ENCODE measurements at regions not wholly inside any gene's neighbourhood (a gene's known extent, or its start where the extent isn't known, plus 50 kb on each side); places are given as distances from the start of the nearest gene placed in this dataset.
"Not testable (repeated sequence)": the region's sequence is repeated elsewhere in the genome, so short reads cannot be mapped to it uniquely, and the experiment has no call there.

DNA sequence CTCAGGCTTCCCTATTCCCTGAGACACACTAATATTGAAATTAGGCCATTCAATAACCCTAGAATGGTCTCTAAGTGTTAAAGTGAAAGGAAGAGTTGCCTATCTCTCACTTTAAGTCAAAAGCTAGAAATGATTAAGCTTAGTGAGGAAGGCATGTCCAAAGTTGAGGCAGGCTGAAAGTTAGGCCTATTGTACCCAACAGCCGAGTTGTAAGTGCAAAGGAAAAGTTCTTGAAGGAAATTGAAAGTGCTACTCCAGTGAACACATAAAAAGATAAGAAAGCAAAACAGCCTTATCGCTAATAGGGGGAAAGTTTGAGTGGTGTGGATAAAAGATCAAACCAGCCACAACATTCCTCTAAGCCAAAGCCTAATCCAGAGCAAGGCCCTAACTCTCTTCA is 117.9 kb upstream of the SPATA12 start:
- H3K9ac ChIP-seq, result no peak overlapping the region
- peaks cover 23% of the 10 kb centered on the region for H3K9me3 ChIP-seq
- no peak overlapping the region for H3K27ac ChIP-seq
- H3K27me3 ChIP-seq, result no peaks in the 10 kb centered on the region
- H3K4me3 ChIP-seq, result no peak overlapping the region
- peak overlapping the region; percentile 43; the same call in 1 of the 2 replicates for H3K4me2 ChIP-seq
- H3K36me3 ChIP-seq, result no peaks in the 10 kb centered on the region
- no peaks in the 10 kb centered on the region for H4K20me1 ChIP-seq
- peaks cover 19% of the 10 kb centered on the region for H3K4me1 ChIP-seq
- no peak for TF ChIP-seq Cebpa-rat (IDR thresholded peaks at IDR 0.05)

DNA sequence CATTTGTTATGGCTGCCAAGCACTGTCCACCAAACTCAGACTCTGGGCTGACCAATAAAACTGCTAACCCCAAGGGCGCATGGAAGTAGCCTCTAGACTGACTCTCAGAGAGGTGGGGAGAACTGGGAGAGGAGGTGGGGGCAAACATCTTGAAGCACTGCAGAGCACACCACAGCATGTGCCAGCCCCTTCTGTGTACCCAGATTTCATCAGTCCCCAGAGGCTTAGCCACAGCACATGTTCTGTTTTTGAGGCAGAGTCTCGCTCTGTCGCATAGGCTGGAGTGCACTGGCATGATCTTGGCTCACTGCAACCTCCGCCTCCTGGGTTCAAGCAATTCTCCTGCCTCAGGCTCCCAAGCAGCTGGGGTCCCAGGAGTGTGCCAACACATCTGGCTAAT is 119.5 kb upstream of the SPATA12 start:
- peaks cover 19% of the 10 kb centered on the region for H3K4me1 ChIP-seq
- TF ChIP-seq Cebpa-rat (IDR thresholded peaks at IDR 0.05), result no peak
- H3K9ac ChIP-seq, result no peak overlapping the region
- no peaks in the 10 kb centered on the region for H3K27me3 ChIP-seq
- no peak overlapping the region for H3K4me3 ChIP-seq
- no peaks in the 10 kb centered on the region for H3K36me3 ChIP-seq
- H3K27ac ChIP-seq, result no peak overlapping the region
- peak overlapping the region; percentile 44; the same call in 1 of the 2 replicates for H3K4me2 ChIP-seq
- H3K9me3 ChIP-seq, result peaks cover 23% of the 10 kb centered on the region
- H4K20me1 ChIP-seq, result no peaks in the 10 kb centered on the region

DNA sequence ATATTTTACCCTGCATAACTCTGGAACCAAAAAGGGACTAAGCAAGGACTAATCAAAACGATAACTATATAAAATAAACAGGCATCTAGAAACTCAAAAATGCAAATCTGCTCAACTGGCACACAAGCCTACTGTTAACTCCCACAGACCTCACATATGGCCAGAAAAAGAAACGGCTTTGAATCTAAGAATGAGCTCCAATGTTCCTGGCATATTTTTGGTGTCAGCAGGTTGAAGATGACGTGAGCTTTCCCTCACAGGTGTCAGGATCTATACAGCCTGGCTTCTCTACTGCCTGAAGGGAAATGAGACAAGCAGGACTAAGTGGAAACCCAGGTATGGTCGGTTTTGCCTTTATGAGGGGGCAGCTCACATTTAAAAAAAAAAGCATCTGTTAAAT is 120.1 kb upstream of the SPATA12 start:
- no peak overlapping the region for H3K4me3 ChIP-seq
- no peak overlapping the region for H3K27ac ChIP-seq
- H3K27me3 ChIP-seq, result no peaks in the 10 kb centered on the region
- H3K9ac ChIP-seq, result no peak overlapping the region
- H3K9me3 ChIP-seq, result peaks cover 18% of the 10 kb centered on the region
- TF ChIP-seq Cebpa-rat (IDR thresholded peaks at IDR 0.05), result no peak
- H3K4me2 ChIP-seq, result no peak overlapping the region
- H3K4me1 ChIP-seq, result peaks cover 19% of the 10 kb centered on the region
- H3K36me3 ChIP-seq, result no peaks in the 10 kb centered on the region
- no peaks in the 10 kb centered on the region for H4K20me1 ChIP-seq

DNA sequence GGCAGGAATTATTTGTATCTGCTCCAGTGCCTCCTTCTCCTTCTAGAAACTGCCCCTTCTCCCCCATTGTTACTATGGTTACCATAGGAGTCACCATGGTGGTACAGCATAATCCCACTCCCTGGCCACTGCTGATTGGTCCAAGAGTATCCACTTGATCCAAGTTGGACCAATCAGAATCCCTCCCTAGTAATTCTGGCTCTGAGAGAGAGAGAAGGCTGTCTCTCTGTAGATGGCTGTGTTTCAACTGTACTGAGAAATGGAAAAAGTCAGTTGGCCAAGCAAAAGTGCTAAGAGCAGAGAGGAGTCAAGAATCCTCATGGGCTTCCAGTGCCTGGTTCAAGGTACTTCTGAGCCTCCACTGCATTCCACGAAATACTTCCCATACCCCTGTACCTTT is 120.6 kb upstream of the SPATA12 start:
- Histone ChIP-seq H3K36me3 (no peaks in the 10 kb centered on the region), H3K9me3 (peaks cover 13% of the 10 kb centered on the region), H3K27ac (no peak overlapping the region), H3K27me3 (no peaks in the 10 kb centered on the region), H3K4me1 (peaks cover 19% of the 10 kb centered on the region), H3K4me2 (no peak overlapping the region), H4K20me1 (no peaks in the 10 kb centered on the region), H3K9ac (no peak overlapping the region), H3K4me3 (no peak overlapping the region)
- TF ChIP-seq Cebpa-rat (IDR thresholded peaks at IDR 0.05), result no peak

DNA sequence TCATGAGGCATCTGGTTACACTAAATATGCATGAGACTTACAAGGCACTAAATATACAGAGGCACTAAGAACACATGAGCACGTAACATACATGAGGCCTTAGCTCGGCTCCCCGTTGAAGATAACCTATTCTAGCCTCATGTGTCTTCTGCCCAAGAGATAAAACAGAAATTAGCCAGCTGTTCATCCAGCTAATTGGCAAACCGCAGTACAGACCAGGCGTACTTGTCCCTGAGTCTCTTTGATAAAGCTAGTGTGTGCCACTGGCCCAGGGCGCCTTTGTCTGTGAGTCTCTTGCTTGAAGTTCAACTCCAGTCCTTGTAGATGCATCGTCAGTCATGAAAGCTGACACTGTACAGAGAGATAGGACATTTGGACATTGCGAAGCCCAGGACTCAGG is 121.9 kb upstream of the SPATA12 start:
- H3K9me3 ChIP-seq, result peaks cover 12% of the 10 kb centered on the region
- H3K27ac ChIP-seq, result no peak overlapping the region
- TF ChIP-seq Cebpa-rat (IDR thresholded peaks at IDR 0.05), result no peak
- no peaks in the 10 kb centered on the region for H3K27me3 ChIP-seq
- H3K36me3 ChIP-seq, result no peaks in the 10 kb centered on the region
- no peaks in the 10 kb centered on the region for H4K20me1 ChIP-seq
- H3K4me1 ChIP-seq, result peaks cover 19% of the 10 kb centered on the region
- H3K4me2 ChIP-seq, result no peak overlapping the region
- H3K9ac ChIP-seq, result no peak overlapping the region
- H3K4me3 ChIP-seq, result no peak overlapping the region

DNA sequence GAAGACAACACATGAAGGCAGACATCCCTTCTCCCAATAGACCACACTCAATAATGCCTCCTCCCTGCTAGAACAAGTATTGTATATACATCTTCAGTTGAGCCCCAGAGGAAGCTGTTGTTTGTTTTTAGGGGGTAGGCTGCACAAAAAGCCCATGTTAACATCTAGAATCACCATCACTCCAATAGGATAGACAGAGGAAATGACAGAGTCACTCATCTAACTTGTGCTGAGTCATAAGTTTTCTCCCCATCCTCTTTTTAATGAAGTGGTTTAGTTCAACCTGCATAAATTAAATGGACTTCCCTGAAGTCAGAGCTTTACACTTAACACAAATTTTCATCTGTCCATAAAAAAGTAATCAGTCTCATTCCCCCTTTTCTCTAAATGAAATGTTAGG is 122.9 kb upstream of the SPATA12 start:
- H3K9ac ChIP-seq, result no peak overlapping the region
- no peak overlapping the region for H3K4me2 ChIP-seq
- H3K27ac ChIP-seq, result no peak overlapping the region
- no peak for TF ChIP-seq Cebpa-rat (IDR thresholded peaks at IDR 0.05)
- peaks cover 15% of the 10 kb centered on the region for H3K4me1 ChIP-seq
- H3K9me3 ChIP-seq, result peaks cover 15% of the 10 kb centered on the region
- H3K27me3 ChIP-seq, result no peaks in the 10 kb centered on the region
- H3K4me3 ChIP-seq, result no peak overlapping the region
- no peaks in the 10 kb centered on the region for H3K36me3 ChIP-seq
- no peaks in the 10 kb centered on the region for H4K20me1 ChIP-seq

DNA sequence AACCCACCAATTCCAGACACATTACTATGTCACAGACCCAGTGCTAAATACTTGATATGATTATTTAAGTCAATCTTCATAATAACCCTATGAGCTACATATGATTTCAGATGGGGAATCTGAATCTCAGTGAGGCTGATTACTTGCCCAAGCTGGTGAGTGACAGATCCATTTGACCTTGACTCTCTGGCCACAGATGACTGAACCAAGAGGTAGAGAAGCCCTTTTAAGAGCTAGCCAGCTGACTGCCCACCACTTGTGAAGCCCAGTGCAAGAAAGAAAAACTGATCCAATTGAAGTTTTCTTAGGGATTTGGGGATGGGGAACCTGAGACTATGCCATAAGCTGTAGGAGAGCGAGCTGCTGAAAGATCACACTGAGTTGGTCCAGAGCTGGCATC is 124.7 kb upstream of the SPATA12 start:
- Histone ChIP-seq H3K36me3 (no peaks in the 10 kb centered on the region), H3K9me3 (peaks cover 15% of the 10 kb centered on the region), H3K4me1 (peaks cover 3% of the 10 kb centered on the region), H4K20me1 (no peaks in the 10 kb centered on the region), H3K27me3 (no peaks in the 10 kb centered on the region), H3K4me3 (no peak overlapping the region), H3K9ac (no peak overlapping the region), H3K4me2 (no peak overlapping the region), H3K27ac (no peak overlapping the region)
- TF ChIP-seq Cebpa-rat (IDR thresholded peaks at IDR 0.05), result no peak

DNA sequence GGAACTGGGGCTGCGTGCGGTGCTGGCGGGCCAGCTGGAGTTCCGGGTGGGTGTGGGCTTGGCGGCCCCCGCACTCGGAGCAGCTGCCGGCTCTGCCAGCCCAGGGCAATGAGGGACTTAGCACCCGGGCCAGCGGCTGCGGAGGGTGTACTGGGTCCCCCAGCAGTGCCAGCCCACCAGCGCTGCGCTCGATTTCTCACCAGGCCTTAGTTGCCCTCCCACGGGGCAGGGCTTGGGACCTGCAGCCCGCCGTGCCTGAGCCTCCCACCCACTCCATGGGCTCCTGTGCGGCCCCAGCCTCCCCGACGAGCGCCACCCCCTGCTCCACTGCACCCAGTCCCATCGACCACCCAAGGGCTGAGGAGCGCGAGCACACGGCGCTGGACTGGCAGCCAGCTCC is 126.0 kb upstream of the SPATA12 start:
- not testable (repeated sequence) for H3K27me3 ChIP-seq, H3K36me3 ChIP-seq

DNA sequence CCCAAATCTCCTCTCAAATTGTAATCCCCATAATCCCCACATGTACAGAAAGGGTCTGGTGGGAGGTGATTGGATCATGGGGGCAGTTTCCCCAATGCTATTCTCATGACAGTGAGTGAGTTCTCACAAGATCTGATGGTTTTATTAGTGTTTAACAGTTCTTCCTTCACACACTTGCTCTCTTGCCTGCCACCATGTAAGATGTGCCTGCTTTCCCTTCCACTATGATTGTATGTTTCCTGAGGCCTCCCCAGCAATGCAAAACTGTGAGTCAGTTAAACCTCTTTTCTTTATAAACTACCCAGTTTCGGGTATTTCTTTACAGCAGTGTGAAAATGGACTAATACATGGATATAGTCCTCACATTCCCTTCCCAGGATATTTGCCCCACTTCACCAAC is 126.7 kb upstream of the SPATA12 start:
- no peak overlapping the region for H3K9ac ChIP-seq
- H3K4me3 ChIP-seq, result no peak overlapping the region
- H3K27me3 ChIP-seq, result no peaks in the 10 kb centered on the region
- H3K9me3 ChIP-seq, result peaks cover 15% of the 10 kb centered on the region
- H3K4me1 ChIP-seq, result peaks cover 2% of the 10 kb centered on the region
- H3K36me3 ChIP-seq, result no peaks in the 10 kb centered on the region
- no peak overlapping the region for H3K4me2 ChIP-seq
- no peak for TF ChIP-seq Cebpa-rat (IDR thresholded peaks at IDR 0.05)
- no peak overlapping the region for H3K27ac ChIP-seq
- no peaks in the 10 kb centered on the region for H4K20me1 ChIP-seq

More for the DNA sequence above, 126.0 kb upstream of the SPATA12 start:
- not testable (repeated sequence) for H3K27ac ChIP-seq, H3K4me2 ChIP-seq, H3K4me1 ChIP-seq, H4K20me1 ChIP-seq, H3K9ac ChIP-seq, H3K4me3 ChIP-seq
- H3K9me3 ChIP-seq, result peaks cover 15% of the 10 kb centered on the region

DNA sequence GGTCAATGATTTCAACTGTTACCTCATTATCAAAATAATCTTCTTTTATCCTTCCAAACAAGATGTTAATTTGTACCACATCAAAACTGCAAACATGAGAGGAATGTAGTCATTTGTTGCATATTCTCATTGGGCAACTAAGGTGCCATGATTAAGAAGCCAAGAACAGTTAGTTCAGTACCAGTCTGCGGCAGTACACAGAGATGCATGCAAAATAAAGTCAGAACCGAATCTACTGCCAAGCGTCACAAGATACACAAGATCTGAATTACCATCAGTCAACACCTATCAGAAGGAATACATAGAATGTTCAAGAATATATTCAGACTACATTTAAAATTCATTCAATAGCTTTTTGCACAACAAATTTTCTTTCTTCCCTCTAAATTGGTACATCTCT is 127.6 kb upstream of the SPATA12 start:
- Histone ChIP-seq H3K36me3 (no peaks in the 10 kb centered on the region), H3K27ac (no peak overlapping the region), H3K27me3 (no peaks in the 10 kb centered on the region), H4K20me1 (no peaks in the 10 kb centered on the region), H3K9me3 (peaks cover 15% of the 10 kb centered on the region), H3K9ac (no peak overlapping the region), H3K4me3 (no peak overlapping the region), H3K4me2 (no peak overlapping the region), H3K4me1 (peaks cover 7% of the 10 kb centered on the region)
- TF ChIP-seq Cebpa-rat (IDR thresholded peaks at IDR 0.05), result no peak

DNA sequence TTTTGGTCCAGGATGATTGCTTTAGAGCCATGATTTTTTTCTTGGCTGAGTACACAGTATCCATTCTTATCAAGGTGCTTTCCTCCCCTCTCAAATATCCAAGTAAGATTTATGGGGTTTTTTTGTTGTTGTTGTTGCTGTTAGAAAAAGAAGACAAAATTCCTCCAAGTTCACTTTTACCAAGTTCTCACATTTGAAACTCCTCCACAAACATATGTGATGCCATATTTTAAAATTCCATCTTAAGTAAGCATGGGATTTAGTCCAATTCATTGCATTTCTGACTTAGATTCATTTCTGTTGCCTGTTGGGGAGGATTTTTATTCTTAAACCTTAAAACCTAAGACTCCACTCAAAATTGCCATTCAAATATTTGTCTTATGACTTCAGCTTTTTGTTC is 128.6 kb upstream of the SPATA12 start:
- Histone ChIP-seq H4K20me1 (no peaks in the 10 kb centered on the region), H3K4me3 (no peak overlapping the region), H3K9me3 (peaks cover 15% of the 10 kb centered on the region), H3K9ac (no peak overlapping the region), H3K4me2 (no peak overlapping the region), H3K36me3 (no peaks in the 10 kb centered on the region), H3K27ac (no peak overlapping the region), H3K4me1 (peaks cover 7% of the 10 kb centered on the region), H3K27me3 (no peaks in the 10 kb centered on the region)
- no peak for TF ChIP-seq Cebpa-rat (IDR thresholded peaks at IDR 0.05)
